ENCODE measurements at regions not wholly inside any gene's neighbourhood (a gene's known extent, or its start where the extent isn't known, plus 50 kb on each side); places are given as distances from the start of the nearest gene placed in this dataset.

- DNase-seq, result no peak
- Mint-ChIP-seq H3K27me3 (peaks cover 9% of the 10 kb centered on the region), H3K27ac (no peak overlapping the region), H3K4me1 (no peaks in the 10 kb centered on the region), H3K9me3 (peaks cover 0 to 10% (median 0%) of the 10 kb centered on the region in 7 donors), H3K4me3 (no peak overlapping the region), H3K36me3 (no peaks in the 10 kb centered on the region)
- no peaks in the 10 kb centered on the region for H3K27me3 ChIP-seq (ENCODE audit: control insufficient read depth, insufficient read depth, low read length)
- no peak for ATAC-seq (ENCODE audit: low read depth in 2 of 2)
- H3K4me1 ChIP-seq (ENCODE audit: control insufficient read depth, insufficient read depth, low read length, poor library complexity, severe bottlenecking), result no peaks in the 10 kb centered on the region
- H3K9me3 ChIP-seq (ENCODE audit: control insufficient read depth in 2 of 2, low read length in 2 of 2), result no peaks in the 10 kb centered on the region
- H3K4me3 ChIP-seq (ENCODE audit: low read depth, low read length), result no peak overlapping the region
- H3K27ac ChIP-seq (ENCODE audit: insufficient read depth, low read length, poor library complexity, severe bottlenecking), result no peak overlapping the region
- no peaks in the 10 kb centered on the region for H3K36me3 ChIP-seq (ENCODE audit: control insufficient read depth, insufficient read depth, low read length)
These were observed 234.2 kb upstream of the ECI2 start for GRCh38 chr6:4369616-4370015.

GRCh38 chr6:4368649-4369048 is 233.3 kb upstream of the ECI2 start:
- peaks cover 10% of the 10 kb centered on the region for H3K27me3 Mint-ChIP-seq
- H3K4me1 Mint-ChIP-seq, result peaks cover 0 to 2% (median 0%) of the 10 kb centered on the region in 4 donors
- no peaks in the 10 kb centered on the region for H3K36me3 Mint-ChIP-seq
- no peaks in the 10 kb centered on the region for H3K27me3 ChIP-seq (ENCODE audit: control insufficient read depth, insufficient read depth, low read length)
- no peak overlapping the region for H3K27ac ChIP-seq (ENCODE audit: insufficient read depth, low read length, poor library complexity, severe bottlenecking)
- DNase-seq (no peak), ATAC-seq (ENCODE audit: low read depth in 2 of 2) (no peak)
- H3K36me3 ChIP-seq (ENCODE audit: control insufficient read depth, insufficient read depth, low read length), result no peaks in the 10 kb centered on the region
- no peaks in the 10 kb centered on the region for H3K9me3 ChIP-seq (ENCODE audit: control insufficient read depth in 2 of 2, low read length in 2 of 2)
- H3K4me3 ChIP-seq (ENCODE audit: low read depth, low read length), result no peak overlapping the region
- peaks cover 0 to 10% (median 0%) of the 10 kb centered on the region in 7 donors for H3K9me3 Mint-ChIP-seq
- no peak overlapping the region for H3K4me3 Mint-ChIP-seq
- no peaks in the 10 kb centered on the region for H3K4me1 ChIP-seq (ENCODE audit: control insufficient read depth, insufficient read depth, low read length, poor library complexity, severe bottlenecking)
- no peak overlapping the region for H3K27ac Mint-ChIP-seq

- Mint-ChIP-seq H3K36me3 (no peaks in the 10 kb centered on the region), H3K27ac (no peak overlapping the region), H3K27me3 (peaks cover 10% of the 10 kb centered on the region), H3K9me3 (peaks cover 0 to 10% (median 0%) of the 10 kb centered on the region in 7 donors), H3K4me1 (peaks cover 0 to 2% (median 0%) of the 10 kb centered on the region in 4 donors), H3K4me3 (no peak overlapping the region)
- no peaks in the 10 kb centered on the region for H3K36me3 ChIP-seq (ENCODE audit: control insufficient read depth, insufficient read depth, low read length)
- DNase-seq (no peak), ATAC-seq (ENCODE audit: low read depth in 2 of 2) (no peak)
- H3K27me3 ChIP-seq (ENCODE audit: control insufficient read depth, insufficient read depth, low read length), result no peaks in the 10 kb centered on the region
- H3K4me3 ChIP-seq (ENCODE audit: low read depth, low read length), result no peak overlapping the region
- H3K9me3 ChIP-seq (ENCODE audit: control insufficient read depth in 2 of 2, low read length in 2 of 2), result no peaks in the 10 kb centered on the region
- no peak overlapping the region for H3K27ac ChIP-seq (ENCODE audit: insufficient read depth, low read length, poor library complexity, severe bottlenecking)
- no peaks in the 10 kb centered on the region for H3K4me1 ChIP-seq (ENCODE audit: control insufficient read depth, insufficient read depth, low read length, poor library complexity, severe bottlenecking)
These were observed 232.3 kb upstream of the ECI2 start for GRCh38 chr6:4367643-4368042.

GRCh38 chr6:4366635-4367395 is 231.4 kb upstream of the ECI2 start:
- Mint-ChIP-seq H3K36me3 (no peaks in the 10 kb centered on the region), H3K4me3 (no peak overlapping the region), H3K27me3 (peaks cover 10% of the 10 kb centered on the region), H3K27ac (no peak overlapping the region), H3K4me1 (peaks cover 0 to 2% (median 0%) of the 10 kb centered on the region in 4 donors), H3K9me3 (peaks cover 0 to 10% (median 0%) of the 10 kb centered on the region in 7 donors)
- ATAC-seq (ENCODE audit: low read depth in 2 of 2) (no peak), DNase-seq (no peak)
- H3K4me1 ChIP-seq (ENCODE audit: control insufficient read depth, insufficient read depth, low read length, poor library complexity, severe bottlenecking), result no peaks in the 10 kb centered on the region
- no peaks in the 10 kb centered on the region for H3K36me3 ChIP-seq (ENCODE audit: control insufficient read depth, insufficient read depth, low read length)
- no peaks in the 10 kb centered on the region for H3K9me3 ChIP-seq (ENCODE audit: control insufficient read depth in 2 of 2, low read length in 2 of 2)
- no peak overlapping the region for H3K4me3 ChIP-seq (ENCODE audit: low read depth, low read length)
- no peak overlapping the region for H3K27ac ChIP-seq (ENCODE audit: insufficient read depth, low read length, poor library complexity, severe bottlenecking)
- H3K27me3 ChIP-seq (ENCODE audit: control insufficient read depth, insufficient read depth, low read length), result no peaks in the 10 kb centered on the region

GRCh38 chr6:4365686-4366085 is 230.3 kb upstream of the ECI2 start:
- Mint-ChIP-seq H3K4me3 (no peak overlapping the region), H3K27me3 (peaks cover 6% of the 10 kb centered on the region), H3K36me3 (no peaks in the 10 kb centered on the region), H3K9me3 (peaks cover 0 to 6% (median 0%) of the 10 kb centered on the region in 7 donors), H3K27ac (no peak overlapping the region), H3K4me1 (peaks cover 0 to 2% (median 0%) of the 10 kb centered on the region in 4 donors)
- Histone ChIP-seq H3K9me3 (ENCODE audit: control insufficient read depth in 2 of 2, low read length in 2 of 2) (no peaks in the 10 kb centered on the region), H3K36me3 (ENCODE audit: control insufficient read depth, insufficient read depth, low read length) (no peaks in the 10 kb centered on the region), H3K4me3 (ENCODE audit: low read depth, low read length) (no peak overlapping the region), H3K27me3 (ENCODE audit: control insufficient read depth, insufficient read depth, low read length) (no peaks in the 10 kb centered on the region), H3K4me1 (ENCODE audit: control insufficient read depth, insufficient read depth, low read length, poor library complexity, severe bottlenecking) (no peaks in the 10 kb centered on the region), H3K27ac (ENCODE audit: insufficient read depth, low read length, poor library complexity, severe bottlenecking) (no peak overlapping the region)
- ATAC-seq (ENCODE audit: low read depth in 2 of 2), result no peak
- no peak for DNase-seq

- Mint-ChIP-seq H3K4me1 (peaks cover 0 to 2% (median under 1%) of the 10 kb centered on the region in 4 donors), H3K27ac (no peak overlapping the region), H3K36me3 (no peaks in the 10 kb centered on the region), H3K9me3 (peaks cover 0 to 5% (median 0%) of the 10 kb centered on the region in 7 donors), H3K4me3 (no peak overlapping the region), H3K27me3 (peaks cover 6% of the 10 kb centered on the region)
- Histone ChIP-seq H3K27me3 (ENCODE audit: control insufficient read depth, insufficient read depth, low read length) (no peaks in the 10 kb centered on the region), H3K36me3 (ENCODE audit: control insufficient read depth, insufficient read depth, low read length) (no peaks in the 10 kb centered on the region), H3K4me1 (ENCODE audit: control insufficient read depth, insufficient read depth, low read length, poor library complexity, severe bottlenecking) (no peaks in the 10 kb centered on the region), H3K4me3 (ENCODE audit: low read depth, low read length) (no peak overlapping the region), H3K9me3 (ENCODE audit: control insufficient read depth in 2 of 2, low read length in 2 of 2) (no peaks in the 10 kb centered on the region), H3K27ac (ENCODE audit: insufficient read depth, low read length, poor library complexity, severe bottlenecking) (no peak overlapping the region)
- ATAC-seq (ENCODE audit: low read depth in 2 of 2), result no peak
- no peak for DNase-seq
These were observed 229.3 kb upstream of the ECI2 start for GRCh38 chr6:4364711-4365110.

- Histone ChIP-seq H3K36me3 (ENCODE audit: control insufficient read depth, insufficient read depth, low read length) (no peaks in the 10 kb centered on the region), H3K27me3 (ENCODE audit: control insufficient read depth, insufficient read depth, low read length) (no peaks in the 10 kb centered on the region), H3K4me1 (ENCODE audit: control insufficient read depth, insufficient read depth, low read length, poor library complexity, severe bottlenecking) (no peaks in the 10 kb centered on the region), H3K4me3 (ENCODE audit: low read depth, low read length) (no peak overlapping the region), H3K9me3 (ENCODE audit: control insufficient read depth in 2 of 2, low read length in 2 of 2) (no peaks in the 10 kb centered on the region), H3K27ac (ENCODE audit: insufficient read depth, low read length, poor library complexity, severe bottlenecking) (no peak overlapping the region)
- Mint-ChIP-seq H3K36me3 (no peaks in the 10 kb centered on the region), H3K27ac (no peak overlapping the region), H3K4me1 (peaks cover 0 to 4% (median under 1%) of the 10 kb centered on the region in 4 donors), H3K4me3 (no peak overlapping the region), H3K27me3 (peaks cover 6% of the 10 kb centered on the region), H3K9me3 (peaks cover 0 to 5% (median 0%) of the 10 kb centered on the region in 7 donors)
- no peak for DNase-seq
- no peak for ATAC-seq (ENCODE audit: low read depth in 2 of 2)
These were observed 228.8 kb upstream of the ECI2 start for GRCh38 chr6:4364172-4364571.

- Mint-ChIP-seq H3K27me3 (peaks cover 6% of the 10 kb centered on the region), H3K27ac (no peak overlapping the region), H3K36me3 (no peaks in the 10 kb centered on the region), H3K4me3 (no peak overlapping the region), H3K9me3 (peaks cover 0 to 5% (median 0%) of the 10 kb centered on the region in 7 donors), H3K4me1 (peaks cover 0 to 4% (median under 1%) of the 10 kb centered on the region in 4 donors)
- ATAC-seq (ENCODE audit: low read depth in 2 of 2), result no peak
- Histone ChIP-seq H3K4me3 (ENCODE audit: low read depth, low read length) (no peak overlapping the region), H3K4me1 (ENCODE audit: control insufficient read depth, insufficient read depth, low read length, poor library complexity, severe bottlenecking) (no peaks in the 10 kb centered on the region), H3K27me3 (ENCODE audit: control insufficient read depth, insufficient read depth, low read length) (no peaks in the 10 kb centered on the region), H3K9me3 (ENCODE audit: control insufficient read depth in 2 of 2, low read length in 2 of 2) (no peaks in the 10 kb centered on the region), H3K36me3 (ENCODE audit: control insufficient read depth, insufficient read depth, low read length) (no peaks in the 10 kb centered on the region), H3K27ac (ENCODE audit: insufficient read depth, low read length, poor library complexity, severe bottlenecking) (no peak overlapping the region)
- DNase-seq, result no peak
These were observed 228.3 kb upstream of the ECI2 start for GRCh38 chr6:4363656-4364055.
